ENCODE measurements at regions not wholly inside any gene's neighbourhood (a gene's known extent, or its start where the extent isn't known, plus 50 kb on each side); places are given as distances from the start of the nearest gene placed in this dataset.

DNA sequence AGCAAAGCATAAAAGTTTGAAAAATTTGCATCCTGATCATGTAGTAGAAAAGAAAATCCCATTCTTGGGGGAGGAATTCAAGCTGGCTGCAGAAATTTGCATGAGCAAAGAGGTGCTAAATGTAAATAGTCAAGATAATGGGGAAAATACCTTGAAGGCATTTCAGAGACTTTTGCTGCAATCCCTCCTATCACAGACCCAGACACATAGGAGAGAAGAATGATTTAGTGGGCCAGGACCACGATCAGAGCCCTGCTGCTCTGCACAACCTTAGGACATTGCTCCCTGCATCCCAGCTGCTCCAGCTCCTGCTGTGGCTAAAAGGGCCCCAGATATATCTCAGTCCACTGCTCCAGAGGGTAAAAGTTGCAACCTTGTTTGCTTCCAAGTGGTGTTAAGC is 1439.7 kb upstream of the AGA start:
- no peak for DNase-seq (ENCODE audit: low read depth, low spot score)
- ChIA-PET CTCF (no interaction called here), RAD21 (ENCODE audit: unreplicated experiment) (no interaction called here), POLR2A (no interaction called here), SMC1A (ENCODE audit: uncharacterized antibody, unreplicated experiment) (no interaction called here)
- no peaks in the 10 kb centered on the region for H3K79me2 ChIP-seq (ENCODE audit: control insufficient read depth, insufficient read depth, low read length)
- no peak overlapping the region for H3K9ac ChIP-seq (ENCODE audit: control insufficient read depth, insufficient read depth, low read length)
- no peak for TF ChIP-seq NR2C1 (IDR thresholded peaks at IDR 0.05)
- TF ChIP-seq YBX1 (IDR thresholded peaks at IDR 0.05): no peak
- no peak for TF ChIP-seq NR2F1 (conservative IDR thresholded peaks at IDR 0.05)
- TF ChIP-seq RAD51 (IDR thresholded peaks at IDR 0.05): no peak
- TF ChIP-seq EED (IDR thresholded peaks at IDR 0.05; ENCODE audit: low read depth): no peak
- no peak for TF ChIP-seq MTA2 (IDR thresholded peaks at IDR 0.05; ENCODE audit: low read depth)
- no peak for TF ChIP-seq ESRRA (IDR thresholded peaks at IDR 0.05; ENCODE audit: low read length)
- no peak for TF ChIP-seq RUNX3 (IDR thresholded peaks at IDR 0.05; ENCODE audit: low read length)
- TF ChIP-seq, protein P1, sequence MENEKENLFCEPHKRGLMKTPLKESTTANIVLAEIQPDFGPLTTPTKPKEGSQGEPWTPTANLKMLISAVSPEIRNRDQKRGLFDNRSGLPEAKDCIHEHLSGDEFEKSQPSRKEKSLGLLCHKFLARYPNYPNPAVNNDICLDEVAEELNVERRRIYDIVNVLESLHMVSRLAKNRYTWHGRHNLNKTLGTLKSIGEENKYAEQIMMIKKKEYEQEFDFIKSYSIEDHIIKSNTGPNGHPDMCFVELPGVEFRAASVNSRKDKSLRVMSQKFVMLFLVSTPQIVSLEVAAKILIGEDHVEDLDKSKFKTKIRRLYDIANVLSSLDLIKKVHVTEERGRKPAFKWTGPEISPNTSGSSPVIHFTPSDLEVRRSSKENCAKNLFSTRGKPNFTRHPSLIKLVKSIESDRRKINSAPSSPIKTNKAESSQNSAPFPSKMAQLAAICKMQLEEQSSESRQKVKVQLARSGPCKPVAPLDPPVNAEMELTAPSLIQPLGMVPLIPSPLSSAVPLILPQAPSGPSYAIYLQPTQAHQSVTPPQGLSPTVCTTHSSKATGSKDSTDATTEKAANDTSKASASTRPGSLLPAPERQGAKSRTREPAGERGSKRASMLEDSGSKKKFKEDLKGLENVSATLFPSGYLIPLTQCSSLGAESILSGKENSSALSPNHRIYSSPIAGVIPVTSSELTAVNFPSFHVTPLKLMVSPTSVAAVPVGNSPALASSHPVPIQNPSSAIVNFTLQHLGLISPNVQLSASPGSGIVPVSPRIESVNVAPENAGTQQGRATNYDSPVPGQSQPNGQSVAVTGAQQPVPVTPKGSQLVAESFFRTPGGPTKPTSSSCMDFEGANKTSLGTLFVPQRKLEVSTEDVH (IDR thresholded peaks at IDR 0.05; ENCODE audit: low read depth, partially characterized antibody): no peak
- TF ChIP-seq SMC3 (IDR thresholded peaks at IDR 0.05; ENCODE audit: borderline replicate concordance, low read length): no peak
- no peak for TF ChIP-seq SREBF1 (IDR thresholded peaks at IDR 0.05; ENCODE audit: low read length)
- TF ChIP-seq, protein P2, sequence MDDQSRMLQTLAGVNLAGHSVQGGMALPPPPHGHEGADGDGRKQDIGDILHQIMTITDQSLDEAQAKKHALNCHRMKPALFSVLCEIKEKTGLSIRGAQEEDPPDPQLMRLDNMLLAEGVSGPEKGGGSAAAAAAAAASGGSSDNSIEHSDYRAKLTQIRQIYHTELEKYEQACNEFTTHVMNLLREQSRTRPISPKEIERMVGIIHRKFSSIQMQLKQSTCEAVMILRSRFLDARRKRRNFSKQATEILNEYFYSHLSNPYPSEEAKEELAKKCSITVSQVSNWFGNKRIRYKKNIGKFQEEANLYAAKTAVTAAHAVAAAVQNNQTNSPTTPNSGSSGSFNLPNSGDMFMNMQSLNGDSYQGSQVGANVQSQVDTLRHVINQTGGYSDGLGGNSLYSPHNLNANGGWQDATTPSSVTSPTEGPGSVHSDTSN (IDR thresholded peaks at IDR 0.05; ENCODE audit: insufficient replicate concordance, low read depth, low read length): no peak
- no peak for TF ChIP-seq SUPT20H (IDR thresholded peaks at IDR 0.05; ENCODE audit: borderline replicate concordance, control insufficient read depth, low read depth, low read length)
- TF ChIP-seq STAT3 (IDR thresholded peaks at IDR 0.05; ENCODE audit: low read depth, low read length): no peak
- TF ChIP-seq, protein P3, sequence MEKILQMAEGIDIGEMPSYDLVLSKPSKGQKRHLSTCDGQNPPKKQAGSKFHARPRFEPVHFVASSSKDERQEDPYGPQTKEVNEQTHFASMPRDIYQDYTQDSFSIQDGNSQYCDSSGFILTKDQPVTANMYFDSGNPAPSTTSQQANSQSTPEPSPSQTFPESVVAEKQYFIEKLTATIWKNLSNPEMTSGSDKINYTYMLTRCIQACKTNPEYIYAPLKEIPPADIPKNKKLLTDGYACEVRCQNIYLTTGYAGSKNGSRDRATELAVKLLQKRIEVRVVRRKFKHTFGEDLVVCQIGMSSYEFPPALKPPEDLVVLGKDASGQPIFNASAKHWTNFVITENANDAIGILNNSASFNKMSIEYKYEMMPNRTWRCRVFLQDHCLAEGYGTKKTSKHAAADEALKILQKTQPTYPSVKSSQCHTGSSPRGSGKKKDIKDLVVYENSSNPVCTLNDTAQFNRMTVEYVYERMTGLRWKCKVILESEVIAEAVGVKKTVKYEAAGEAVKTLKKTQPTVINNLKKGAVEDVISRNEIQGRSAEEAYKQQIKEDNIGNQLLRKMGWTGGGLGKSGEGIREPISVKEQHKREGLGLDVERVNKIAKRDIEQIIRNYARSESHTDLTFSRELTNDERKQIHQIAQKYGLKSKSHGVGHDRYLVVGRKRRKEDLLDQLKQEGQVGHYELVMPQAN (conservative IDR thresholded peaks at IDR 0.05): no peak
- TF ChIP-seq, protein P4, sequence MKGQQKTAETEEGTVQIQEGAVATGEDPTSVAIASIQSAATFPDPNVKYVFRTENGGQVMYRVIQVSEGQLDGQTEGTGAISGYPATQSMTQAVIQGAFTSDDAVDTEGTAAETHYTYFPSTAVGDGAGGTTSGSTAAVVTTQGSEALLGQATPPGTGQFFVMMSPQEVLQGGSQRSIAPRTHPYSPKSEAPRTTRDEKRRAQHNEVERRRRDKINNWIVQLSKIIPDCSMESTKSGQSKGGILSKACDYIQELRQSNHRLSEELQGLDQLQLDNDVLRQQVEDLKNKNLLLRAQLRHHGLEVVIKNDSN (IDR thresholded peaks at IDR 0.05; ENCODE audit: borderline replicate concordance, extremely low read length, insufficient read depth, low read depth, low read length): no peak
- no peaks in the 10 kb centered on the region for H3K4me1 ChIP-seq (ENCODE audit: control insufficient read depth, insufficient read depth, low read length)
- H3K36me3 ChIP-seq (ENCODE audit: control insufficient read depth in 2 of 2, insufficient read depth in 2 of 2, low read length in 1 of 2): no peaks in the 10 kb centered on the region
- H3K27ac ChIP-seq (ENCODE audit: control insufficient read depth, insufficient read depth): no peak overlapping the region
- H3K27me3 ChIP-seq (replicated peaks in 1 of 2; ENCODE audit: control insufficient read depth in 2 of 2, insufficient read depth in 2 of 2, low read length in 1 of 2): no peaks in the 10 kb centered on the region; a peak in 1 of 4 replicates
- WGBS (ENCODE audit: insufficient coverage, insufficient replicate concordance, low lambda C conversion rate, missing lambda C conversion rate): 0% methylated on average over 1 of the region's 1 CpG
- intact Hi-C loops (cut with micrococcal nuclease; ENCODE audit: unreplicated experiment) (no loop called here), in situ Hi-C loops (cut with MboI) (no loop called here)
- H3K4me2 ChIP-seq (ENCODE audit: control insufficient read depth, insufficient read depth): no peak overlapping the region
- no peaks in the 10 kb centered on the region; the same call in 2 of the 3 replicates for H3K9me3 ChIP-seq (replicated peaks; ENCODE audit: control insufficient read depth, insufficient read depth, low read length)
- H2AFZ ChIP-seq (ENCODE audit: control insufficient read depth, low read depth, low read length): no peak overlapping the region
- no peak for ATAC-seq
- BruUV-seq (replicated peaks): no TSS peak
- no peak for FAIRE-seq
- H4K20me1 ChIP-seq (ENCODE audit: control insufficient read depth, insufficient read depth): no peaks in the 10 kb centered on the region
- no peak overlapping the region for H3K4me3 ChIP-seq

All from GM12878 (cell line).